ENCODE measurements at regions not wholly inside any gene's neighbourhood (a gene's known extent, or its start where the extent isn't known, plus 50 kb on each side); places are given as distances from the start of the nearest gene placed in this dataset.
"Not testable (repeated sequence)": the region's sequence is repeated elsewhere in the genome, so short reads cannot be mapped to it uniquely, and the experiment has no call there.

GRCh38 chr3:70736009-70736408 is 423.6 kb upstream of the MDFIC2 start:
- DNase-seq, result no peak

DNA sequence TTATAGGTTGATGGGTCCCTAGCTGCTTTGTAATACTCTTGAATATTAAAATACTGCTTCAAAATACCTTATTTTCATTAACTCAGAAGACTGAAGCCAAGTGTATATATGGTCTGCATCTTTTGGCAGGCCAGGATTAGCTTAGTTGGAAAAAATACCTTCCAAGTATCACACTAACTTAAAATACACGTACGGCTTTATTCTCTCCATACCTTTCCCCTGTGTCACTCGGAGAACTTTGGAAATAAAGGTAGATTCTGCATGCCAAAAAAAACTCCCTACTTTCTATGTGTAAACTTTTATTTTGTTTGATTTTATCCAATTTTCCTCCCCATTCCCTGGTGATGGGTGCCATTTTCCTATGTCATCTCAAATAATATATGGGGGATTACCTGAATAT is 422.3 kb upstream of the MDFIC2 start:
- no peak for DNase-seq

GRCh38 chr3:70731046-70731445 is 418.6 kb upstream of the MDFIC2 start:
- no peak for DNase-seq

GRCh38 chr3:70729845-70730244 is 417.4 kb upstream of the MDFIC2 start:
- no peak for DNase-seq

- no peak for DNase-seq
Measured at GRCh38 chr3:70728311-70728710, 415.9 kb upstream of the MDFIC2 start.

DNA sequence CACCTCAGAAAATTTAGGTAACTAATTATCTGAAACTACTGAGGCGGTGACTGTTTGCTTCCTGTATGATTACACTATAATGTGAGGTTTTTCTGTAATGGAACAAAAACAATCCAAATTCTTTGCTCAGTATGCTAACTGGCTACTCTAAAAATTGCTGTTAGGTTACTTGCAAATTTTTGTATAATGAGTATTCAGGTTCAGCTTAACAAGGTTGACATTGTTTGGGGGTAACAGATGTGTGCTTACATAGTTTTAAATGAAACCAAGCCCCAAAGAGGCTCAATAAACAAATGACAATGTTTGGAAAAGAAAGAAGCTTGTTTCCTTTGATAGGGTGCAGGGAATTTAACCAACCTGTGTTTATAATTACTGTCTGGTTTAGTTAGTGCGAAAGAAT is 414.5 kb upstream of the MDFIC2 start:
- DNase-seq, result no peak

- no peak for DNase-seq
Measured at GRCh38 chr3:70726096-70726938, 413.9 kb upstream of the MDFIC2 start.

DNA sequence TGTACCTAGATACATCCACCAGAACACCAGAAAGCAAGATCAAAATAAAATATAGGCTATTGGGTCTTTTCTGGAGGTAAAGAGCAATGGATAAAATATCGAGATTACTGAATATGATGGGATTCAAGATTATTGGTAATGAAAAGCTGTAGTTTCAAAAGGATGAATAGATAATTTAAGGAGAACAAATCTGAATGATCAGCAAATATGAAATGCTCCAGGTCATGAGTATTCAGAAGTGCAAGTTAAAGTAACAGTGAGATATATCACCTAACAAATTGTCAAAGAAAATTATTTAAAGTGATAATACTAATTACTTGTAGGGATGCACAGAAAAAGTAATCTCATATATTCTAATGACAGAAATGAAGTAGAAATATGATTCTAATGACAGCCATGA is 409.6 kb upstream of the MDFIC2 start:
- no peak for DNase-seq

DNA sequence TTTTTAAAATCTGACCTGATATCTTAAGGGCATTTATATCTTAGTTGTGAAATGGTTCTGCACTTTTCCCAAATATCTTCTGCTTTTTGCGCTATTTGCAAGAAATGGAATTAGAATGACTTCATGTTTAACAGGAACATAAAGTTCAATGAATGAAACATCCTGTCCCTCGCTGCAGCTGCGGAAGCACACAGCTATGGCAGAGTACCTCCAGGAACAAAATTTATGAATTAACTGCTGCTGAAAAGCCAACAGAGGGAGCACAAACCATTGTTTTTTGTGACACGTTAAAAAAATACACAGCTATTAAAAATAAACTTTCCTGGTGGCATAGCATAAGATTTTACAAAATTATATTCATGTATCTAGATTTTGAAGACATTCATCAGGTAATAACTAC is 404.4 kb upstream of the MDFIC2 start:
- DNase-seq, result no peak

DNA sequence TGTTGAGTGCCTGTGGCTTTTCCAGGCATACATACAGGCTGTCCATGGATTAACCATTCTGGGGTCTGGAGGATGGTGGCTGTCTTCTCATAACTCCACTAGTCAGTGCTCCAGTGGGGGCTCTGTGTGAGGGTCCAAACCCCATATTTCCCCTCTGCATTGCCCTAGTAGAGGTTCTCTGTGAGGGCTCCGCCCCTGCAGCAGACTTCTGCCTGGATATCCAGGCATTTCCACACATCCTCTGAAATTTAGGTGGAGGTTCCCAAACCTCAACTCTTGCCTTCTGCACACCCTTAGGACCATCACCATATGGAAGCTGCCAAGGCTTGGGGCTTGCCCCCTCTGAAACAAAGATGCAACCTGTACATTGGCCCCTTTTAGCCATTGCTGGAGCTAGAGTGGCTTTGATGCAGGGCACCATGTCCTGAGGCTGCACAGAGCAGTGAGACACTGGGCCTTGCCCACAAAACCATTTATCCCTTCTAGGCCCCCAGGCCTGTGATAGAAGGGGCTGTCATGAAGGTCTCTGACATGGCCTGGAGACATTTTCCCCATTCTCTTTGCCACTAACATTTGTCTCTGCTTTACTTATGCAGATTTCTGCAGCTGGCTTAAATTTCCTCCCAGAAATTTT is 400.1 kb upstream of the MDFIC2 start:
- no peak for DNase-seq

GRCh38 chr3:70703305-70704102 is 391.1 kb upstream of the MDFIC2 start:
- peak; percentile 57 for DNase-seq

DNA sequence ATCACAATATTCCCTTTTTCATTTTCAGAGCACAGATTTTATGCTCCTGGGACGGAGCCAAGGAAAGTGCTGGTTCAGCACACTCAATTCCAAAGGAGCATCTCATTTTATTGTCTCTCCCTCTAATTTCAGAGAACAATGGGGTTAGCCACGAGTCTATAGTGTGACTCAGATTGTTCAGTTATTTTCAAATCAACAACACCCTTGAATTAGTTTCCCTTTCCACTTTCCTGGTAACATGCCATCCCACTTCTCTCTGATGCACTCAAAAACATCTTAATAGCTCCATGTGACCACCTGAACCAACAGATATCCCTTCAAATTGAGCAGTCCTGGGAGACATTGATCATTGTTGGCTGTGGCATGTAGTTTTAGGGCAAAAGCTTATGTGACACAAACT is 389.7 kb upstream of the MDFIC2 start:
- DNase-seq, result no peak

DNA sequence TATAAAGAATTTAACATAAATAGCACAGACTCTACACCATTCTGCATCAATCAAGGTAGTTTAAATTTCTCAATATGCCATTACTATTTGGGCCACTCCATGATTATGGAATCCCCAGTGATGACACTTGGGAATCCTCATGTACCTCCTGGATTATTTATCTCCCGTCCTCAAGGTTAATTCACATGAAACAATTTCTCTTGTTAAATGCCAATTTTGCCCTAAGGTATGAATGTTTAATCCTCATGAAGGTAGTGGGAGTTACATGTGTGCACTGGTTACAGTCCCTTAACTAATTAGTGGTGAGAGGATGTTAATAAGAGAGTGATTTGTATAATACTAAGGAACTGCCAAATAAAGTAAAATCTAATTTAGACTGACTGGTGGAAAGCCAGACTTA is 372.3 kb upstream of the MDFIC2 start:
- DNase-seq, result no peak

- DNase-seq, result not testable (repeated sequence)
Measured at GRCh38 chr3:70675810-70676209, 363.4 kb upstream of the MDFIC2 start.

- DNase-seq, result no peak
Measured at GRCh38 chr3:70658513-70659310, 346.3 kb upstream of the MDFIC2 start.

DNA sequence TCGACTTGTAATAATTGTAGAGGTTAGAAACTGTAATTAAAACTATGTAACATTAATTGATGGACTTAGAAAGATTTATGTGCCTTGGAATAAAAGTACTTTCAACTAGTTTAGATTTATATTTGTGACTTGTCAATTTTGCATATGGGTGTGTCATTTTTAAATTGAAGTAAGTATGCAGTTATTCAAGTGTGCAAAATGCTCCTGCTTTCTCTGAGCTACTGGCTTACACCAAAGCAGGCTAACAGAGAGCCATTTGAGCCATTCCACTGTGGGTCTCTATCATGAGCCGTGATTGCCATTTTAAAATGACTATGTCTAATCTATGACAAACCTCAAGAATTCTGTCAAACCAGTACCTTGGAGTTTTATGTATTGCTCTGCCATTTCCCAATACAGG is 345.0 kb upstream of the MDFIC2 start:
- no peak for DNase-seq

- no peak for DNase-seq
Measured at GRCh38 chr3:70647823-70648222, 335.4 kb upstream of the MDFIC2 start.

- DNase-seq, result no peak
Measured at GRCh38 chr3:70647094-70647493, 334.7 kb upstream of the MDFIC2 start.

DNA sequence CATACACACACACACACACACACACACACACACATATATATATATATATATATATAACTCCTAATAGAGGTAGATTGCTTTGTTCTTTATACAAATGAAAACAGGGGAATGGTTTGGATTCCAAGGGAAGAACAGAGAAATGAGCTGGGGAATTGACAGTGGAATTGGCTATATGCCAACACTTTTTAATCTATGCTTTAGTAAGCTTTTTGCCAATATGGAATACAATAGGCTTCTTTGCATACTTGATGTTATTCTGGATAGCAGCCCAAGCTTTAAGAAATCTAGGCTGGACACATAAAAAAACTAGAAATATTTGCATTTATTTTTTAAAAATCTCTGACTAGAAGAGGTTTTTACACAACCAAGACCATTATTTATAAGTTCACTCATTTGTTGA is 334.2 kb upstream of the MDFIC2 start:
- no peak for DNase-seq

GRCh38 chr3:70640481-70640880 is 328.0 kb upstream of the MDFIC2 start:
- DNase-seq, result no peak

- no peak for DNase-seq
Measured at GRCh38 chr3:70635301-70635700, 322.9 kb upstream of the MDFIC2 start.

DNA sequence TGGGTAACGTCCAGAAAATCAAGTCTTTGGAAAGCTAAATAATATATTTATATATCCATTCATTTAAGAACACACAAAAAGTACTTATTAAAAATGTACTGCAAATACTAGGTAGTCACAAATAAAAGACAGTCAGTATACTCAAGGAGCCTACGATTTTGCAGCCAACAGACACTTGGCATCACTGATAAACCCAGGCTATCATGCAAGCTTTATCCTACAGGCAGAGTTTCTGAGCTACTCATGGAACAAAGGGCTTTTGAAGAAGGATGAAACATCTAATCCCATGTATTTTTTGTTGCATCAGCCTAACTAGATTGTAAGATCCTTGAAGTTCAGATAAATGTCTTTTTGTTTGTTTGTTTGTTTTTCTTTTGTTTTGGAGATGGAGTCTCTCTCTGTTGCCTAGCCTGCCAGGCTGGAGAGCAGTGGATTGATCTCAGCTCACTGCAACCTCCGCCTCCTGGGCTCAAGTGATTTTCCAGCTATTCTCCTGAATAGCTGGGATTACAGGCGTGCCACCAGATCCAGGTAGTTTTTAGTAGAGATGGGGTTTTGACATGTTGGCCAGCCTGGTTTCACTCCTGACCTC is 319.4 kb upstream of the MDFIC2 start:
- no peak for DNase-seq

DNA sequence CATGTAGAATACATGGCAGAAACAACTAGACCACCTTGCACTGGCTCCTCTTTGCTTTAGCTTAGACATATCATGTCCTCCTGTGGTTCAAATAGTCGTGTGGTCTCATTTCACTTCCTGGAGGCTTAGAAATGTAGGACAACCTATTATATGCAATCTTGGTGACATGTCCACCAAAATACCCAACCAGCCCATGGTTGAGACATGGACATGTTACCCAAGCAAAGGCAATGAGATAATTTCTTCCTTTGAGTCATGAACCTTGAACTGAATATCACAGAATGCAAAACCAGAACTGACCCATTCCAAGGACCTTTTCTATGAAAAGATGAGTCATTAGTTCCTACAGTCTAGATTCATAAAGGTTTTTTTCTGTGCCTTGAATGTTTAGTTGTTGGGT is 309.0 kb upstream of the MDFIC2 start:
- DNase-seq, result no peak
